22Rv1 (cell line): ENCODE measurements at regions not wholly inside any gene's neighbourhood (a gene's known extent, or its start where the extent isn't known, plus 50 kb on each side); places are given as distances from the start of the nearest gene placed in this dataset.

Source experiments
- CTCF ChIP-seq: fragments of 450-650 bp; IDR thresholded peaks from 2 replicates; pipeline ENCODE4 v1.5.1; 2017; ENCODE audit warnings: mild to moderate bottlenecking
- ZFX ChIP-seq: fragments of 450-650 bp; IDR thresholded peaks from 2 replicates; pipeline ENCODE4 v1.6.1; 2017; ENCODE audit warnings: antibody characterized with exemption, borderline replicate concordance

- TF ChIP-seq CTCF (no peak), ZFX (no peak)
Observed at GRCh38 chr6:164345806-164346496, 931.4 kb downstream of the QKI start.
